ENCODE measurements at regions not wholly inside any gene's neighbourhood (a gene's known extent, or its start where the extent isn't known, plus 50 kb on each side); places are given as distances from the start of the nearest gene placed in this dataset.

GRCh38 chr21:29486306-29486807 is 187.6 kb downstream of the BACH1 start:
- TF ChIP-seq CTCF (IDR thresholded peaks at IDR 0.05), result no peak
- TF ChIP-seq POLR2A (IDR thresholded peaks at IDR 0.05), result no peak

All from adrenal gland (tissue), 5 donors.